Upper lobe of right lung (tissue), 1 donor: ENCODE measurements at regions not wholly inside any gene's neighbourhood (a gene's known extent, or its start where the extent isn't known, plus 50 kb on each side); places are given as distances from the start of the nearest gene placed in this dataset.

Source experiments
- ATAC-seq: fragments of 200-7000 bp; cut with Tn5 transposase; one replicate; pipeline ENCODE4 v1.9.1; 2020; ENCODE audit warnings: mild to moderate bottlenecking, moderate library complexity
- DNase-seq: peaks from one replicate; pipeline ENCODE4 v3.0.0-alpha.2; 2020
- H3K27ac ChIP-seq: fragments of 200-600 bp; one replicate; pipeline ENCODE4 v1.8.0; 2022
- H3K27me3 ChIP-seq: fragments of 200-600 bp; one replicate; pipeline ENCODE4 v1.8.0; 2022; ENCODE audit warnings: mild to moderate bottlenecking
- H3K36me3 ChIP-seq: fragments of 200-600 bp; one replicate; pipeline ENCODE4 v1.8.0; 2022
- H3K4me1 ChIP-seq: fragments of 200-600 bp; one replicate; pipeline ENCODE4 v1.8.0; 2022
- H3K4me3 ChIP-seq: fragments of 200-600 bp; one replicate; pipeline ENCODE4 v1.8.0; 2022; ENCODE audit warnings: mild to moderate bottlenecking
- H3K9me3 ChIP-seq: fragments of 200-600 bp; one replicate; pipeline ENCODE4 v1.8.0; 2022
- CTCF ChIP-seq: fragments of 200-600 bp; IDR thresholded peaks from one replicate; pipeline ENCODE4 v1.8.0; 2022; ENCODE audit warnings: antibody characterized with exemption
- intact Hi-C: fragments of 100-400 bp; cut with DNase I; formaldehyde crosslinking; loops from one replicate; pipeline ENCODE4 v1.11.0; 2022
- donor health status: DM: no; HTN: yes; CAD: no; lungs with severe emphysema.

- H3K27me3 ChIP-seq = no peaks in the 10 kb centered on the region
- intact Hi-C loops = no loop called here
Observed at GRCh38 chr14:86639146-86639545, 1109.2 kb downstream of the FLRT2 start.

GRCh38 chr14:86627080-86627479, 1097.1 kb downstream of the FLRT2 start:
- H3K4me3 ChIP-seq = no peak overlapping the region
- TF ChIP-seq CTCF = no peak
- no peak overlapping the region for H3K27ac ChIP-seq
- no peaks in the 10 kb centered on the region for H3K27me3 ChIP-seq
- no peaks in the 10 kb centered on the region for H3K9me3 ChIP-seq
- H3K4me1 ChIP-seq = no peaks in the 10 kb centered on the region
- intact Hi-C loops = no loop called here
- no peak for DNase-seq
- H3K36me3 ChIP-seq = no peaks in the 10 kb centered on the region
- no peak for ATAC-seq

More at GRCh38 chr14:86639146-86639545, 1109.2 kb downstream of the FLRT2 start:
- no peak for TF ChIP-seq CTCF
- H3K4me1 ChIP-seq = no peaks in the 10 kb centered on the region
- H3K4me3 ChIP-seq = no peak overlapping the region
- no peak overlapping the region for H3K27ac ChIP-seq
- DNase-seq (no peak), ATAC-seq (no peak)
- no peaks in the 10 kb centered on the region for H3K36me3 ChIP-seq
- no peaks in the 10 kb centered on the region for H3K9me3 ChIP-seq

GRCh38 chr14:86626530-86626929, 1096.6 kb downstream of the FLRT2 start:
- no peaks in the 10 kb centered on the region for H3K4me1 ChIP-seq
- H3K36me3 ChIP-seq = no peaks in the 10 kb centered on the region
- TF ChIP-seq CTCF = no peak
- H3K4me3 ChIP-seq = no peak overlapping the region
- H3K27ac ChIP-seq = no peak overlapping the region
- ATAC-seq (no peak), DNase-seq (no peak)
- intact Hi-C loops = no loop called here
- H3K27me3 ChIP-seq = no peaks in the 10 kb centered on the region
- H3K9me3 ChIP-seq = no peaks in the 10 kb centered on the region

GRCh38 chr14:86625637-86626036, 1095.7 kb downstream of the FLRT2 start:
- peak; percentile 60 for ATAC-seq
- no peak overlapping the region for H3K27ac ChIP-seq
- H3K4me1 ChIP-seq = no peaks in the 10 kb centered on the region
- no peak for DNase-seq
- no peaks in the 10 kb centered on the region for H3K36me3 ChIP-seq
- no peaks in the 10 kb centered on the region for H3K27me3 ChIP-seq
- TF ChIP-seq CTCF = no peak
- H3K4me3 ChIP-seq = no peak overlapping the region
- intact Hi-C loops = no loop called here
- H3K9me3 ChIP-seq = no peaks in the 10 kb centered on the region

- intact Hi-C loops = no loop called here
- Histone ChIP-seq H3K27ac (no peak overlapping the region), H3K9me3 (no peaks in the 10 kb centered on the region), H3K27me3 (no peaks in the 10 kb centered on the region), H3K4me3 (no peak overlapping the region), H3K36me3 (no peaks in the 10 kb centered on the region), H3K4me1 (no peaks in the 10 kb centered on the region)
- DNase-seq = no peak
- TF ChIP-seq CTCF = no peak
- ATAC-seq = no peak
Observed at GRCh38 chr14:86619726-86620125, 1089.8 kb downstream of the FLRT2 start.

- H3K4me1 ChIP-seq = no peaks in the 10 kb centered on the region
- intact Hi-C loops = no loop called here
- no peaks in the 10 kb centered on the region for H3K27me3 ChIP-seq
- no peaks in the 10 kb centered on the region for H3K9me3 ChIP-seq
- DNase-seq (no peak), ATAC-seq (no peak)
- no peak overlapping the region for H3K27ac ChIP-seq
- no peaks in the 10 kb centered on the region for H3K36me3 ChIP-seq
- H3K4me3 ChIP-seq = no peak overlapping the region
- no peak for TF ChIP-seq CTCF
Observed at GRCh38 chr14:86613786-86614185, 1083.8 kb downstream of the FLRT2 start.
